ENCODE measurements at regions not wholly inside any gene's neighbourhood (a gene's known extent, or its start where the extent isn't known, plus 50 kb on each side); places are given as distances from the start of the nearest gene placed in this dataset.

DNA sequence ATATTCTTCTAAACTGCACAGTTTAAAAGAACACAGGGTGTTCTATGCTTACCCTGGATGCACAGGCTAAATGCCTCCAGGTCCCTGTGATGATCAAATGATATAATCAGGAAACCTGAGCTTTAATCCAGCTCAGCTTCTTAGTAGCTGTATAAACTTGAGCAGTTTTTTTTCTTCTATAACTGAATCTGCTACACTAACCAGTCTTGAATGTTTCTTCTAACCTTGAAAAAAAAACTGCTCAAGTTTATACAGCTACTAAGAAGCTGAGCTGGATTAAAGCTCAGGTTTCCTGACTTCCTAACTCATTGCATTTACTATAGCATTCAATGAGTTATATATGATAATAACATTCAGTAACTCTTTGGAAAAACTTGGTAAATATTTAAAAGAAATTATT lies 358.2 kb downstream of the CD109 start:
- TF ChIP-seq, protein P1, sequence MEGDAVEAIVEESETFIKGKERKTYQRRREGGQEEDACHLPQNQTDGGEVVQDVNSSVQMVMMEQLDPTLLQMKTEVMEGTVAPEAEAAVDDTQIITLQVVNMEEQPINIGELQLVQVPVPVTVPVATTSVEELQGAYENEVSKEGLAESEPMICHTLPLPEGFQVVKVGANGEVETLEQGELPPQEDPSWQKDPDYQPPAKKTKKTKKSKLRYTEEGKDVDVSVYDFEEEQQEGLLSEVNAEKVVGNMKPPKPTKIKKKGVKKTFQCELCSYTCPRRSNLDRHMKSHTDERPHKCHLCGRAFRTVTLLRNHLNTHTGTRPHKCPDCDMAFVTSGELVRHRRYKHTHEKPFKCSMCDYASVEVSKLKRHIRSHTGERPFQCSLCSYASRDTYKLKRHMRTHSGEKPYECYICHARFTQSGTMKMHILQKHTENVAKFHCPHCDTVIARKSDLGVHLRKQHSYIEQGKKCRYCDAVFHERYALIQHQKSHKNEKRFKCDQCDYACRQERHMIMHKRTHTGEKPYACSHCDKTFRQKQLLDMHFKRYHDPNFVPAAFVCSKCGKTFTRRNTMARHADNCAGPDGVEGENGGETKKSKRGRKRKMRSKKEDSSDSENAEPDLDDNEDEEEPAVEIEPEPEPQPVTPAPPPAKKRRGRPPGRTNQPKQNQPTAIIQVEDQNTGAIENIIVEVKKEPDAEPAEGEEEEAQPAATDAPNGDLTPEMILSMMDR (conservative IDR thresholded peaks at IDR 0.05; ENCODE audit: low read depth in 2 of 2) = no peak
- TF ChIP-seq POLR2AphosphoS5 (IDR thresholded peaks at IDR 0.05; ENCODE audit: low read depth) (no peak), REST (IDR thresholded peaks at IDR 0.05; ENCODE audit: unreplicated experiment) (no peak), EZH2phosphoT487 (IDR thresholded peaks at IDR 0.05; ENCODE audit: unreplicated experiment) (no peak), EZH2 (IDR thresholded peaks at IDR 0.05; ENCODE audit: low read depth, unreplicated experiment) (no peak), ZNF462 (CRISPR knock-in tag; IDR thresholded peaks at IDR 0.05) (no peak), JUNB (IDR thresholded peaks at IDR 0.05; ENCODE audit: unreplicated experiment) (no peak), CREB1 (CRISPR knock-in tag; IDR thresholded peaks at IDR 0.05; ENCODE audit: low read depth) (no peak), ZNF114 (CRISPR knock-in tag; IDR thresholded peaks at IDR 0.05) (no peak), NANOG (IDR thresholded peaks at IDR 0.05; ENCODE audit: borderline replicate concordance) (no peak), STAT1 (IDR thresholded peaks at IDR 0.05; ENCODE audit: unreplicated experiment) (no peak), ZNF331 (CRISPR knock-in tag; IDR thresholded peaks at IDR 0.05; ENCODE audit: low read depth) (no peak)
- TF ChIP-seq, protein P2, sequence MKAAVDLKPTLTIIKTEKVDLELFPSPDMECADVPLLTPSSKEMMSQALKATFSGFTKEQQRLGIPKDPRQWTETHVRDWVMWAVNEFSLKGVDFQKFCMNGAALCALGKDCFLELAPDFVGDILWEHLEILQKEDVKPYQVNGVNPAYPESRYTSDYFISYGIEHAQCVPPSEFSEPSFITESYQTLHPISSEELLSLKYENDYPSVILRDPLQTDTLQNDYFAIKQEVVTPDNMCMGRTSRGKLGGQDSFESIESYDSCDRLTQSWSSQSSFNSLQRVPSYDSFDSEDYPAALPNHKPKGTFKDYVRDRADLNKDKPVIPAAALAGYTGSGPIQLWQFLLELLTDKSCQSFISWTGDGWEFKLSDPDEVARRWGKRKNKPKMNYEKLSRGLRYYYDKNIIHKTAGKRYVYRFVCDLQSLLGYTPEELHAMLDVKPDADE (IDR thresholded peaks at IDR 0.05) = no peak

All from GM23338 (cell line).